CD1c-positive myeloid dendritic cell (primary cell): ENCODE measurements at regions not wholly inside any gene's neighbourhood (a gene's known extent, or its start where the extent isn't known, plus 50 kb on each side); places are given as distances from the start of the nearest gene placed in this dataset.
"Not testable (repeated sequence)": the region's sequence is repeated elsewhere in the genome, so short reads cannot be mapped to it uniquely, and the experiment has no call there.

Experiments used
- DNase-seq: peaks from one replicate; pipeline ENCODE4 v3.0.0-alpha.2; 2016; ENCODE audit errors: extremely low spot score

DNA sequence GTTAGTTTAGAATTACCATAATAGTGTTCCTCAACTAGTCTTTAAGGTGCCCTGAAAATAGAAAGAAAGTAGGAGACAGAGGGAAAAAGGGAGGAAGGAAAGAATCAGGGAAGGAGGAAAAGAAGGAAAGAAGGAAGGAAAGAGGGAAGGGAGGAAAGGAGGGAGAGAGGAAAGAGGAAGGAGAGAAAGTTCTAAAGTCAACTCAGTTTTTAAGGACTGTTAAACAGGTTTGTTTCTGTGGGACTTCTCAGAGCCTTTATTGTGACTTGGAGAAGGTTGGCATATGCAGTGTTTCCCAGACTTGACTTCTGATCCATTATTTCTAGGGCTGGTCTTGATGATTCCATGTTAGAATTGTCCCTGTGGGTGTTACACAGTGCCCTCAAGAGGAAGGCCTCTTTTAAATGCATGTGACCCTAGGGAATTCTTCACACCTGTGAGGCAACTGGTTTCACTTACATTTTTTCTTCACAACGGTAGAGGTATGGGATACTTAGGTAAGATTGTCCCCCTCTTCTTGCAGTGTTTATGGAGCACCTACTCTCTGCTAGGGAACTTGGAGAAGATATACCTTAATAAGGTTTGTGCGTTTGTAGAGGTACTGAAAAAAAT, 132.7 kb upstream of the GMDS start:
- no peak for DNase-seq

DNA sequence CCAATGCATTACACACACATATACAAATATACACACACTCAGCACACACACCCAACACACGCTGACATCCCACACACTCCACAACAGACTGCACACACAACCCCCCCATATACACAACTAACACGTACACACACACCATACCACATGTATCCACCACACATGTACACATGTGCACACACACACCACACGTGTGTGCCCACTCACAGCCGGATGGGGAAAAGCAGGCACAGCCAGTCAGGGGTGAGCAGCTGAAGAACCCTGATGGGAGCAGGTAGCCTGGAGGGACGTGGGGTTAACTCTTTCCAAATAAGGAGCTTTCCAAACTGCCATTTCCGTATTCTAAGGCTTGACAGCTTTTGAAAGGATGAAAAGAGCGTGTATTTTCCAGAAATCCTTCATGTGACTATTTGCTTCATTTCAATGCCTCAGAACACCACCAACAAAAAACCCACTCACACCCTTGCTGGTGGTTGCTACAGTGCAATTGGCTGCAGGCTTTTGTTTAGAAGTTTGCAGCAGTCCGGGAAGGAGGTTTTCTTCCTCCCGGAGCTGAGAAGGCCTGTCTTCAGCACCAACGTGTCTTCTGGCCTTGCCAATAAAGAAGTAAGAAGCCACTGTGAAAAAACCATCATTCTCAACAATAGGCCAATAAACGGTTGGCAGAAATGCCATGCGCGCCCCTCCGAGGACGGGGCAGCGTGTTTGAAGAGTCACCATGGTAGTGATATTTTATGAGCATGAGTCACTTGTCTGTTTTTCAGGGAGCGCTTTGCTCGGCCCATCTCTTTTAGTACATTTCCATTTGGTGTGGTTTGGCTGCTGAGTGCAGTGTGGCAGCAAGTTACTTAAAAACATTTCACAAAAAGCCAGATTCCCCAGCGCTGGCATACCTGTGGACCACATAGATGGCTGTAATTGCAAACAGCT, 131.3 kb upstream of the GMDS start:
- no peak for DNase-seq

DNA sequence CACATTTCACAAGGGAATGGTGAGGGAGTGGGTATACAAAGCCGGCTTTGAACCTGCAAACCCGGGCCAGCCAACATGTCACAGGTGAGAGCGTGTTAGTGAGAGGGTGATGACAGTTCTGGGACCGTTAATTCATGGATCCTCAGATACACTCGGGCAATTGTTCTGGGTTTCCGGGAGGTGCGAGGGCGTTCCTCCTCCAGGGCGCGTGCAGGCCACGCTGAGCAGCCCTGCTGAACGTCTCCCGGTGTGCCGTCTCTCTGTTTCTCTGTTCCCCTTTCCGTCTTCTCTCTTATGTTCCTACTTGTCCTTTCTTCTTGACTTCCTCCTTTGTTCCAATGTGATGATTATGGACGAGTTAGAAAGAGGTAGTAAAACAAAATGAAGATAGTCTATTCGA, 130.0 kb upstream of the GMDS start:
- no peak for DNase-seq

DNA sequence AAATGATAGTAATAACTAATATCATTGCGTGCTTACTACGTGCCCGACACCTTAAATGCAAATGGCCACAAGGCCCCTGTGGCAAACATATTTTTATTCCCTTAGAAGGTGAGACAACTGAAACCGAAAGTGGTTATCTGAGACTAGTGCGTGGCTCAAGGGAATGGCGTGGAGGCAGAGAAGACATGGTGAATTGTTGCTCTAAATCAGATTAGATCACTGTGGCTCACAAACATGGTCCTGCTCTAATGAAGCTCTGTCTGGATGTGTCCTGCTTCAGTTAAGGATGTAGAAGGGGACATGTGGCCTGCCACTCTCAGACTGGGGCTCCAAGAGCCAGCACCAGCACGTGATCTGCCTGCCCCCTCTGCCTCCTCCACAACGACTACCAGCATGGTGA, 124.2 kb upstream of the GMDS start:
- no peak for DNase-seq

DNA sequence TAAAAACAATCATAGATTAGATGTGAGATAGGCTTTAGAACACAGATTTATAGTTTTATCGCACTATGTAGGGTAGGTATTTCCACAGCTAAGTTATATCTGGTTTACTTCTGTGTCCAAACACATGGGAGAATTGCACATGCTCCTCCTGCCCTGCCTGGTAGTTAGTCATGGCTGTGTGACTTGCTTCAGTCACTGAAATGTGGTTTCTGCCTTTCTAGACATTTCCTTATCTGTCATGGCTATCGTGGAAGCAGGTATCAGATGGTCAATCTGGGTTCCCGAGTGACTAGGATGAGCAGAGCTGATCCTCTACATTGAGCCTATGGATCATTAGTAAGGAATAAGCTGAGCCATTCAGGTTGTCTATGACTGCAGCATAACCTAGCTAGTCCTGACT, 117.8 kb upstream of the GMDS start:
- DNase-seq = no peak

DNA sequence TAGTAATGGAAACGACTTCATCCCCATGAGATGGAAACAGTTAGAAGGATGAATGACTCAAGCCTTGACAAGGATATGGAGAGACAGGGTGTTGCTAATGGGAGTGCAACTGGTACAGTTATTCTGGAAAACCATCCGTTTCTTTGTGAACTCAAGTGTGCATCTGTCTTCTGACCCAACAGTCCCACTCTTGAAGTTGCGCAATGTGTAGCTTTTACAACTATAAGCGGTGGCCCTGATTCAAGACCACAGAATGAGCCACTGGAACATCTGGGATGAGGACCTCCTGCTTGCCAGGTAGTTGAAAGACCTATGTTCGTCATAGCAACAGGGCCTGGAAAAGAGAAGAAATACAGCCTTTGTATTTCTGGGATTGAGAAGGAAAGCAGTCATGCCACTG, 115.8 kb upstream of the GMDS start:
- no peak for DNase-seq

DNA sequence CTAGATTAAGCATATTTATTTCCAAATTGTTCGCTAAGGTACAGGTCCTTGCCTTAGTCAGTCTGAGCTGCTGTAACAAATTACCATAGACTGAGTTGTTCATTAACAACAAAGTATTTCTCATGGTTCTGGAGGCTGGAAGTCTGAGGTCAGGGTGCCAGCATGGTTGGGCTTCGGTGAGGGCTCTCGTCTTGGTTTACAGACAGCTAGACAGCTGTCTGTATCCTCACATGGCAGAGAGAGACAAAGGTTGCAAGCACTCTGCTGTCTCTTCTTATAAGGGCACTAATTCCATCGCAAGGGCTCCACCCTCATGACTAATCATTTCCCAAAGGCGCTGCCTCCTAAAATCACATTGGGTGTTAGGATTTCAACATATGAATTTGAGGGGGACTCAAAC, 115.3 kb upstream of the GMDS start:
- DNase-seq = no peak

DNA sequence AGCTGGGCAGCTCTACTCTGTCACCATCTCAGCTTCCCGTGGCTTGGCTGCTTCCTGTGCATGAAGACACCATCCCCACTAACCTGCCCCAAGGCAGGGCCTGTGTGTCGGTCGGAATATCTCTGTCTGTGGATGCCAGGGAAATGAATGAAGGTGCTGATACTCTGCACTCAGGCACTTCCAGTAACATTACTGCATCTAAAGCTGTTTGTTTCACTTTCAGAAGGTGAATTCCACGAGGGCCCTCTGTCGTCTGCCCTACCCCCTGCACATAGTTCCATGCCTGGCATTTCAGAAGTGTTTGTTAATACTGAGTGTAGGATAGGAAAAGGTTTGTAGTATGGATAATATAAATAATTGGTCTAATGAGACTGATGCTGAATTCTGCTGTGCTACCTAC, 114.7 kb upstream of the GMDS start:
- no peak for DNase-seq

DNA sequence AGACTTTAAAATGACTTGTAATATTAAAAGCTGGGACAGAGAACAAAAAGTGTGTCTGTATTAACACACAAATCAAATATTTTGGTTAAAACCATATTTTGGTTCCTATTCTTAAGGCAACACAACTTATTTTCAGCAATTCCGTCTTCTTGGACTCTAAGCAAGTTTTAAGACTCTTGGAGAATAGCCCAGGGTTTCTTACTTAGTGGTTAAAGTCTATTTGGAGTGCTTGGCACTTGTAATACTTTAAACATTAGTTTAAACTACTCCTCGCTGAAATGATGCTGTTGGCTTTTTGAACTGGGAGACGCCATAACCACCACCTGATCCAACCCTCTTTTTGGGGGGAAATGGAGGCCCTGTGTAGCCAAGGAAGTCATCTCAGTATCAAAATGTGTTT, 109.7 kb upstream of the GMDS start:
- DNase-seq = no peak

DNA sequence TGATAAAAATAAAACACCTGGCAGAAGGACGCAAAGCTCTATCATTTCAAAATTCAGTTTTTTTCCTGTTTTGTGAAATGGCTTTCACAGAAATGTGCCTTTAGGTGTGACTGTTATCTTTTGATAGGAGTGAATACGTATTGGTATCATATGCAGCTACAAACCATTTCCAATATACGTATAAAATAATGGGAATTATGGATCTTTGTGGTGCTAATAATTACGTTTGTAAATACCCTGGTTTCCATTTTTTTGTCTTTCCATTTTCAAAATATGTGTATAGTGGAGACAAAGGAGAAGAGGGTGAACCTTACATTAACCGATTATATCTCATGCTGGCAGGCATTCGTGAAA, 108.7 kb upstream of the GMDS start:
- no peak for DNase-seq

DNA sequence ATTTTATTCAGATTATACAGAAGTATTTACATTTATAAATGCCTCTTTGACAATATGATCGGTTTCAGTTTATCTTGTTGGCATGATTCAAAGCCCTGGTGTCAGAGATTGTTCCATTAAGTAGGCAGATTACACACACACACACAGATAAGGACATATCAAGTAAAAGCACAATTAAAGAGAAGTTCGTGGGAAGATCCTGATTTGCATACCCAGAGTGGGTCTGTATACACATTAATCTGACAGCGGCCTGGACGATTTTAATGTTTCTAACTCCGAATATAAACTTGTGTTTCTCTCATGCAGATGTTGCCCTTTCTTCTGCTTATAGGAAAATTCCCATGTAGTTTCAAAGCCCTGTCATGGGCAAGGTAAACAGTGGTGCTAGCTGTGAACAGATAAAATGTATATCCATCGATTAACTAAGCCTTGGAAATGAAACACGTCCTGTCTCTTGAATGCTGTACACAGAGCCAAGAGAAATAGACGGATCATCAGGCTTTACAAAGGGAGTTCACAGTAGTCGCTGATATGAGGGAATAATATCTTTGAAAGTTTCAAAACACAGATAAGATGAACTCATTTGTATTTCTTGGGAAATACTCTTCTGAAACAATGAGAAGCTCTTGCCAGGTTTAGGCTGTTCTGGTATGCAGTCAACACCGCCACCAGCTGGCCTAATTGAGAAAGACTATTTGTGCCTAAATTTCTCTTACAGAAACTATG, 108.2 kb upstream of the GMDS start:
- DNase-seq = peak; percentile 62

DNA sequence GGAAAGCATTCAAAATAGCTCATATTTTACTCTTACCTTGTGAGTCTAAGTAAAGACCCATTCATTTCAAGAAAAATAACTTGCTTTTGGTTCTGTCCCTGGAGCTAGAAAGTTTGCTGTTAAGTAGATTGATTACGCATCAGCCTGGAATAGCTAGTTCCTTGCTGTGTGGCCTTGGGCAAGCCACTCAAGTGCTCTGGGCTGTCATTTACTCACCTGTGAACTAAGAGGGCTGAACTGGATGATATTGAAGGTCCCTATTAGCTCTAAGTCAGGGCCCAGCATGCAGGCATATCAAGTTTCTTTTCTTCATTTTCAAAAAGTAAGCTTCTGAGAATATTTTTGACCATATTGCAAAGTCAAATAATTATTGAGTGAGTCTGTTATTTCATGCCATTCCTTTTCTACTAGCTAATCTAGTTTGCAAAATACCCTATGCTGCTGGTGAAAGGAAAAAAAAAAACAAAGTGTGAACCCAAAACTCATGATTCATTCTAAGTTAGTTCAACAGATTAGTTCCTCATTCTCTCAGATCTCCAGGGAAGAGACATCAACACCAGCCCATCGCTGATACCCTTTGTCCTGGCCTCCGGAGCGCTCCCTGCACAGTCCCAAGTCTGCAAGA, 106.5 kb upstream of the GMDS start:
- no peak for DNase-seq

DNA sequence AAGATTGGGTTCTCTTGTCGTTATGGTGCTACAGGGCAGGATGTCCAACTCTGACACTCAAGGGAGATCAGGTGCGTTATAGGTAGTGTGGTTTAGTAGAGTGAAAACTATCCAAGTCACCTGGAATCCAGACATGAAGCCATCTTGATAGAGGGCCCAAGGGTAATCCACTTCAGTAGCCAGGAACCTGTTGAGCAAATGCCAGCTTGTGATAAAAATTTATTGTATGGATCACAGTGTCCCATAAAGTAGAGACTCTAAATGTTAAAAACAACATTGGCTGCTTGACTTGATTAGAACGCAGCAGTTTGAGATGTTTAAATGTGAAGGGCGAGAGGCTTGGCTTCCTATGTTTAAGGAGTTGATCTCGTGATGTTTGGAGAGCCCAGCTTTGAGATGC, 105.7 kb upstream of the GMDS start:
- no peak for DNase-seq

DNA sequence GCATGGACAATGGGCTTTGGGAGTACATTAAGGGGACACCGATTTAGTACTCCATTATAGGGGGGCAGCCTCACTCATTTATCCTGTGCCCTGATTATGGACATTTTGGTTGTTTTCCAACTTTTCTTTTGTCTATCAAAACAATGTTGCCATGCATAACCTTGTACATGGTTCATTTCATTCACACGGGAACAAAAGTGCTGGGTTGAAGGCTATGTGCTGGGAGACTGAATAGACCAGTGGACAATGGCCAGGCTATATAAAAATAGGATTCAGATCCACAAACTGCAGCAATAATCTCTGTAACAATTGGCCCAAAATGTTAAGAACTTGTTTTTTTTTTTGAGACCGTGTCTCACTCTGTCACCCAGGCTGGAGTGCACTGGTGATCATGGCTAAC, 100.7 kb upstream of the GMDS start:
- DNase-seq = no peak

DNA sequence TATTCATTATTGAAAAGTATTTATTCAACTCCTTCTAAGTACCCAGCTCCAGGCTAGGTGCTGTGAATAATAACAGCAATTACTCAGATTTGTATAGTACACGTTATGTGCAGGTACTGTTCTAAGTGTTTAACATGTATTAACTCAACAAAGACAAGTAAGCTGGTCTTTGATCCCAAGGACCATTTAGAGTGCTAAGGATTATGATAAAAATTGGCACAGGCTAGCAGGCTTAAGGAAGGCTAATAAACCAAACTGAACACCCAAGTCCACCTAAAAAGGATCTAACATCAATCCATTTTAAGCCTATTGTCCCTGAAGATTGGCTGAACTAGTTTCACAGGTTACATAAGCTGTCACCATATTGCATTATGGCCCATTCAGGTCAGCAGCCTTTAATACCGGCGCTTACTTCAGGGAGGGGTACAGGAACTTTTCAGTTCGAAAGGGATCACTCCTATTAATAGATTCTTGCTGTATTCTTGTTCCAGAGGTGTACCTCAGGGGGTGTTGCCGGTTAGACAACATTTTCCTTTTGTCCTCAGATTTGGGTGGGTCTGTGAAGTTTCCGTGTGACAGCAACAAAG, 99.0 kb upstream of the GMDS start:
- DNase-seq = no peak

DNA sequence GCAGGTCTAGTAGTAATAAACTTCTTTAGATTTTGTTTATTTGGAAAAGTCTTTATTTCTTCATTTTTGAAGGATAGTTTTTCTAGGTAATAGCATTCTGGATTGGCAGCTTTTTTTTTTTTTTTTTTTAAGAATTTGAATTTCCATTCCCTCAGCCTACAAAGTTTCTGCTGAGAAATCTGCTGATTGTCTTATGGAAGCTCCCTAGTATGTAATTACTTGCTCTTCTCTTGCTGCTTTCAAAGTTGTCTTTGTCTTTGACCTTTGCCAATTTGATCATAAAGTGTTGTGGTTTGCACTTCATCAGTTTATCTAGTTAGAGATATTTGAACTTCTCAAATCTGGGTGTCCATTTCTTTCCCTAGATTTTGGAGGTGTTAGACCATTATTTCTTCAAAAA, 82.2 kb upstream of the GMDS start:
- no peak for DNase-seq

DNA sequence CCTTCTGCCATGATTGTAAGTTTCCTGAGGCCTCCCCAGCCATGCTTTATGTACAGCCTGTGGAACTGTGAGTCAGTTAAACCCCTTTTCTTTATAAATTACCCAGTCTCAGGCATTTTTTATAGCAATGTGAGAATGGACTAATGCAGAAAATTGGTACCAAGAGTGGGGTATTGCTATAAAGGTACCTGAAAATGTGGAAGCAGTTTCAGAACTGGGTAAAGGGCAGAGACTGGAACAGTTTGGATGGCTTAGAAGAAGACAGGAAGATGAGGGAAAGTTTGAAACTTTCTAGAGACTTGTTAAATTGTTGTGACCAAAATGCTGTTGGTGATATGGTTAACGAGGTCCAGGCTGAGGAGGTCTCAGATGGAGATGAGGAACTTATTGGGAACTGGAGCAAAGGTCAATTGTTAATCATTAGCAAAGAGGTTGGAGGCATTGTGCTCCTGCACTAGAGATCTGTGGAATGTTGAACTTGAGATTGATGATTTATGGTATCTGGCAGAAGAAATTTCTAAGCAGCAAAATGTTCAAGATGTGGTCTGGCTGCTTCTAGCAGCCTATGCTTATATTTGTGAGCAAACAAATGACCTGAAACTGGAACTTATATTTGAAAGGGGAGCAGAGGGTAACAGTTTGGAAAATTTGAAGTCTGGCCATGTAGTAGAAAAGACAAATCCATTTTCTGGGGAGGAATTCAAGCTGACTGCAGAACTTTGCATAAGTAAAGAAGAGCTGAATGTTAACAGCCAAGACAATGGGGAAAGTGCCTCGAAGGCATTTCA, 79.0 kb upstream of the GMDS start:
- DNase-seq = no peak

DNA sequence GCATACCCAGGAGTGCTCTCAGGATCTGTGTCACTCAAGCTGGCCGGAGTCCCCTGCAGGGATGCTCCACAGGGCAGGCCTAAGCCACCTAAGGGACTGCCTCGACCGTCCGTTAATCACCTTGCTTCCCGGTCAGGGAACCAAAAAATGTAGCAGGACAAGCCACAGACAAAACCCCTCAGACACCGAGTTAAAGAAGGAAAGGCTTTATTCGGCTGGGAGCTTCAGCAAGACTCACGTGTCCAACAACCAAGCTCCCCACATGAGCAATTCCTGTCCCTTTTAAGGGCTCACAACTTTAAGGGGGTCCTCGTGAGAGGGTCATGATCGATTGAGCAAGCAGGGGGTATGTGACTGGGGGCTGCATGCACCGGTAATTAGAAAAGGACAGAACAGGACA, 72.1 kb upstream of the GMDS start:
- DNase-seq = not testable (repeated sequence)

DNA sequence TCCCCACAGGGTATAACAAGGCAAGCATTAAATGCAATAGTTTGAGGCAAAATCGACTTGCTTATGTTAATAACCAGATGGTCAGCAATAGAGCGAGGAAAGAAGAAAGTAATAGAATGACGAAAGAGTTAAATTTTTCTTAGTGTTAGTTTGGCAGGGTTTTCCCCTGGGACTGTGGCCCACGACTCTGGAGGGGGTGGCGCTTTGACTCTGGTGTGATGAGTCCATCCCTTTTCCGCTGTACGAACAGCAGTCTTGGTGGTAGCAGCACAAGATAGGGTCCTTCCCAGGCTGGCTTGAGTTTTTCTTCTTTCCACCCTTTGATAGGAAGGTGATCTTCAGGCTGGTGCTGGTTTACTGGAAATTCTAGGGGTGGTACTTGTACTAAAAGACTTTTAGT, 69.2 kb upstream of the GMDS start:
- no peak for DNase-seq

DNA sequence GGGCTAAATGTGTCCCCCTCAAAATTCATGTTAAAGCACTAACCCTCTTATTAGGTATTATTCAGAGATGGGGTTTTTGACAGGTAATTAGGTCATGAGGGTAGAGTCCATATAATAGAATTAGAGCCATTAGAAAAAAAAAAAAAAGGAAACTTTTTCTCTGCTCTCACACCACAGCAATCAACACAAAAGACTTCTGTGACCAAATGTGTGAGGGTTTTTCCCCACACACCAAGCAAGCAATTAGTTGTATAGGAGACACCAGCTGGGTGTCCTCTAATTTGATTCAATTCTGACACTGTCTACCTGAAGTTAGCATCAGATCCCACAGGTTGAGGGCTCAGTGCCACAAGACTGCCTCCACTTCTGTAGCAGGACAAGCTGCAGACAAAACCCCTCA, 64.6 kb upstream of the GMDS start:
- no peak for DNase-seq

DNA sequence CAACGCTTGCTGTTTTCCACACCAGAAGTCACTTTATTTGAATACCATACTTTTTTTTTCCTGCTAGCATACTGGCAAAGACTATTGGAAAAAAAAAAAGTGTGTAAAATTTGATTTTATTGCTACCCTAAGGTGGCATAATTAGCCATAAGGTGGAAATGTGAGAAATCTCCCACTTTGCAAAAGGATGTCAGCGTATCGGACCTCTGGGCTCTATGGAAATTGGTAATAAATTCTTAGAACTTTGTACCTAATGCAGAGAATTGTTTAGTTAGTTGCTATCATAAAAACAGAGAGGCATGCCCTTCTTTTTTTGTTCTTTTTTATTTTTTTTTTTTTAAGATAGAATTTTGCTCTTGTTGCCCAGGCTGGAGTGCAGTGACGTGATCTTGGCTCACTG, 63.7 kb upstream of the GMDS start:
- no peak for DNase-seq
